GM18508 (cell line): ENCODE measurements at regions not wholly inside any gene's neighbourhood (a gene's known extent, or its start where the extent isn't known, plus 50 kb on each side); places are given as distances from the start of the nearest gene placed in this dataset.

Experiments used
- ATAC-seq: cut with Tn5 transposase; IDR thresholded peaks from one replicate; pipeline ENCODE4 v1.9.1; 2021; ENCODE audit warnings: moderate number of reproducible peaks; ENCODE audit not compliant: insufficient read depth, unreplicated experiment

GRCh38 chr14:82837611-82838140, 1304.0 kb upstream of the SEL1L start:
- no peak for ATAC-seq

- ATAC-seq, result no peak
Measured at GRCh38 chr14:82850576-82850975, 1316.9 kb upstream of the SEL1L start.

- no peak for ATAC-seq
Measured at GRCh38 chr14:82854131-82854530, 1320.5 kb upstream of the SEL1L start.

GRCh38 chr14:82854901-82855300, 1321.2 kb upstream of the SEL1L start:
- ATAC-seq, result no peak

GRCh38 chr14:82855912-82856391, 1322.3 kb upstream of the SEL1L start:
- no peak for ATAC-seq

- ATAC-seq, result no peak
Measured at GRCh38 chr14:82861313-82861712, 1327.7 kb upstream of the SEL1L start.

GRCh38 chr14:82872494-82872893, 1338.8 kb upstream of the SEL1L start:
- no peak for ATAC-seq

GRCh38 chr14:82878951-82879350, 1345.3 kb upstream of the SEL1L start:
- ATAC-seq, result no peak

GRCh38 chr14:82879949-82880535, 1346.4 kb upstream of the SEL1L start:
- no peak for ATAC-seq

GRCh38 chr14:82886670-82887069, 1353.0 kb upstream of the SEL1L start:
- ATAC-seq, result no peak

GRCh38 chr14:82889701-82890100, 1356.0 kb upstream of the SEL1L start:
- ATAC-seq, result no peak

- ATAC-seq, result no peak
Measured at GRCh38 chr14:82896476-82896875, 1362.8 kb upstream of the SEL1L start.

- ATAC-seq, result no peak
Measured at GRCh38 chr14:82897469-82898308, 1364.0 kb upstream of the SEL1L start.

GRCh38 chr14:82905762-82906161, 1372.1 kb upstream of the SEL1L start:
- ATAC-seq, result no peak

- no peak for ATAC-seq
Measured at GRCh38 chr14:82911930-82912329, 1378.3 kb upstream of the SEL1L start.

- ATAC-seq, result no peak
Measured at GRCh38 chr14:82913396-82913795, 1379.7 kb upstream of the SEL1L start.

- no peak for ATAC-seq
Measured at GRCh38 chr14:82915381-82915780, 1381.7 kb upstream of the SEL1L start.

- no peak for ATAC-seq
Measured at GRCh38 chr14:82935691-82936090, 1402.0 kb upstream of the SEL1L start.

- ATAC-seq, result no peak
Measured at GRCh38 chr14:82951171-82951570, 1417.5 kb upstream of the SEL1L start.

GRCh38 chr14:82963756-82964155, 1430.1 kb upstream of the SEL1L start:
- ATAC-seq, result no peak

GRCh38 chr14:82987502-82988124, 1454.0 kb upstream of the SEL1L start:
- no peak for ATAC-seq
